ENCODE measurements at regions not wholly inside any gene's neighbourhood (a gene's known extent, or its start where the extent isn't known, plus 50 kb on each side); places are given as distances from the start of the nearest gene placed in this dataset.

- TF ChIP-seq TSHZ2 (CRISPR knock-in tag; IDR thresholded peaks at IDR 0.05) (no peak), ARNTL (CRISPR knock-in tag; IDR thresholded peaks at IDR 0.05; ENCODE audit: borderline replicate concordance, low read depth) (no peak), ISL1 (CRISPR knock-in tag; IDR thresholded peaks at IDR 0.05) (no peak), PATZ1 (CRISPR knock-in tag; IDR thresholded peaks at IDR 0.05; ENCODE audit: borderline replicate concordance) (no peak), GLIS3 (CRISPR knock-in tag; IDR thresholded peaks at IDR 0.05) (no peak), ZFP3 (CRISPR knock-in tag; IDR thresholded peaks at IDR 0.05) (no peak), RARB (CRISPR knock-in tag; IDR thresholded peaks at IDR 0.05) (no peak)
- TF ChIP-seq, protein P1, sequence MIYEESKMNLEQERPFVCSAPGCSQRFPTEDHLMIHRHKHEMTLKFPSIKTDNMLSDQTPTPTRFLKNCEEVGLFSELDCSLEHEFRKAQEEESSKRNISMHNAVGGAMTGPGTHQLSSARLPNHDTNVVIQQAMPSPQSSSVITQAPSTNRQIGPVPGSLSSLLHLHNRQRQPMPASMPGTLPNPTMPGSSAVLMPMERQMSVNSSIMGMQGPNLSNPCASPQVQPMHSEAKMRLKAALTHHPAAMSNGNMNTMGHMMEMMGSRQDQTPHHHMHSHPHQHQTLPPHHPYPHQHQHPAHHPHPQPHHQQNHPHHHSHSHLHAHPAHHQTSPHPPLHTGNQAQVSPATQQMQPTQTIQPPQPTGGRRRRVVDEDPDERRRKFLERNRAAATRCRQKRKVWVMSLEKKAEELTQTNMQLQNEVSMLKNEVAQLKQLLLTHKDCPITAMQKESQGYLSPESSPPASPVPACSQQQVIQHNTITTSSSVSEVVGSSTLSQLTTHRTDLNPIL (CRISPR knock-in tag; IDR thresholded peaks at IDR 0.05; ENCODE audit: low read depth): no peak
Measured at GRCh38 chr5:144794922-144795321, 624.2 kb downstream of the KCTD16 start.
